ENCODE measurements at regions not wholly inside any gene's neighbourhood (a gene's known extent, or its start where the extent isn't known, plus 50 kb on each side); places are given as distances from the start of the nearest gene placed in this dataset.
"Not testable (repeated sequence)": the region's sequence is repeated elsewhere in the genome, so short reads cannot be mapped to it uniquely, and the experiment has no call there.

DNA sequence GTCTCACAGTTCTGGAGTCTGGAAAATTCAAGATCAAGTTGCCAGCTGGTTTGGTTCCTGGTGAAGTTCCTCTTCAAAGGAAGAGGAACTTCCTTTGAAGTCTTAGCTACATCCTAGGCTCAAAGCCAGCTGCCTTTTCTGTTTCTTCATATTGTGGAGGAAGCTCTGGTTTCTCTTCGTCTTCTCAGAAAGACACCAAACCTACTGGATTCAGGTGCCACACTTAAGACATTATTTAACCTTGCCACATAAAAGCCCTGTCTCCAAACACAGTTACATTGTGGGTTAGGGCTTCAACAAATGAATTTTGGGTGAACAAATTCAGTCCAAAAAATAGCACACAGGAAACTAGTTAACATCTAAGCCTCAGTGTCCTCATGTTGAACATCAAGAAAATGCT, 1019.8 kb downstream of the GALC start:
- DNase-seq (ENCODE audit: low read depth): no peak

GRCh38 chr14:86971292-86971691, 1021.7 kb downstream of the GALC start:
- no peak for DNase-seq (ENCODE audit: low read depth)

- no peak for DNase-seq (ENCODE audit: low read depth)
These were observed 1031.8 kb downstream of the GALC start for GRCh38 chr14:86961106-86961716.

GRCh38 chr14:86955771-86956354, 1037.1 kb downstream of the GALC start:
- no peak for DNase-seq (ENCODE audit: low read depth)

DNA sequence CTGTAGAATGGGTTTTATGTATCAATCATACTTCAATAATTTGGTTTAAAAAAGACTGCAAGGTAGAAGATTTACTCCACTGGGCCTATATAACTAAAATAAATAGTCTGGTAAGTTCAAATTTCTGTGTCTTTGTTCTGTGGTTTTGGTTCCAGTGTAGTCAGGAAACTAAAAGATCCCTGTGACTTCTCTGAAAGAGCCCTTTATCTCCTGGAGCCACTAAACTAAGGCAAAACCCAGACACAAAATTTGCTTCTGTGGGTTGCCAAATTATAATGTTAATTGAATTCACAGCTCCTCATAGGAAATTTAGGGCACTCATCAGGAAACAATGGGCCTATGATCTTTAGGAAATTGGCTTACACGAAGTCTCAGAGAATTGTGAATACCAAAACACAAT, 1038.4 kb downstream of the GALC start:
- no peak for DNase-seq (ENCODE audit: low read depth)

DNA sequence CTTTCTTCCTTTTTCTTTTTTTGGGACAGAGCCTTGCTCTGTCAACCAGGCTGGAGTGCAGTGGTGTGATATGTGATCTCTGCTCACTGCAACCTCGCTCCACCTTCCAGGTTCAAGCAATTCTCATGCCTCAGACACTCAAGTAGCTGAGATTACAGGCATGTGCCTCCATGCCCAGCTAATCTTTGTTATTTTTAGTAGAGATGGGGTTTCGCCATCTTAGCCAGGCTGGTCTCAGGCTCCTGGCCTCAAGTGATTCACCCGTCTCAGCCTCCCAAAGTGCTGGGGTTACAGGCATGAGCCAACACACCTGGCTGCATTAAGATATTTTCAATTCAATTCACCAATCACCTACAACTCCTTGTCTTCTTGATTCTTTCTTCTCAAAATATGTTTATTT, 1046.5 kb downstream of the GALC start:
- no peak for DNase-seq (ENCODE audit: low read depth)

GRCh38 chr14:86944434-86944833, 1048.5 kb downstream of the GALC start:
- DNase-seq (ENCODE audit: low read depth): no peak

- no peak for DNase-seq (ENCODE audit: low read depth)
These were observed 1049.3 kb downstream of the GALC start for GRCh38 chr14:86943391-86944365.

GRCh38 chr14:86942936-86943335, 1050.0 kb downstream of the GALC start:
- DNase-seq (ENCODE audit: low read depth): no peak

DNA sequence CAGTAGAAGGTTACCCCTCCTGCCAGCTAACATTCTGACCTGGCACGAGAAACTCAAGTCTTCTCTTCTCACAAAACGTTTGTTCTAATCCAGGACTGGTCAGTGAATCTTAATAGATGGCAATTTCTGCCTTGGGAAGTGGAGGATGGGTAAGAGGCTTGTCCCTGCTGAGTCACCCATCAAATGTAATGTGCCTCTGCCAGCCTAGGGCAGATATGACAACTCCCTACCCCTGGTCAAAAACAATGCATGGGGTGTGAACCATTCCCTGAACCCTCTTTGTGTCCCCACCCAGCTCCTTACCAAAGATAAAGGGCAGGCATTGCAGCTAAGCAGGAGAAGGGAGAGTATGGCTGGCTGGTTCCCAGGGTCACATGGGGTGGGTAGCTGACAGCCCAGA, 1052.9 kb downstream of the GALC start:
- DNase-seq (ENCODE audit: low read depth): no peak

GRCh38 chr14:86938320-86938719, 1054.7 kb downstream of the GALC start:
- no peak for DNase-seq (ENCODE audit: low read depth)

DNA sequence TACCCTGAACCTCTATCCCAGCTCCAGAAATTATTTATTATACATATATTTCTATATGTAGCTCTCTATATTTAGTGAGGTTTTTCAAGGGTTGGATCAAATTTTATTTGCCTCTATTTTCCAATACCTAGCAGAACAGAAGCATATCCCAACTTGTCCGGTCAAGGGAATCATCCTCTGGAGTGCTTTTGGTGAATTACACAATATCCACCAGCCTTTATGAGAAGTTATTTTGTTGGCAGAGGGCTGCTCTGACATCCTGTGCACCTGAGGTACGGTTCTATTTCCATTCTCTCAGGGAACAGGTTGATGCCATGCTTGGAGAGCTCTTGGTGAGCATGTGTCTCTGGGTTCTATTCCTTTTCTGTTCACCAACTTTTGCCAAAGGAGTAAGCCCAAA, 1056.4 kb downstream of the GALC start:
- DNase-seq (ENCODE audit: low read depth): no peak

- DNase-seq (ENCODE audit: low read depth): no peak
These were observed 1057.6 kb downstream of the GALC start for GRCh38 chr14:86935241-86935885.

GRCh38 chr14:86933958-86934595, 1058.9 kb downstream of the GALC start:
- no peak for DNase-seq (ENCODE audit: low read depth)

DNA sequence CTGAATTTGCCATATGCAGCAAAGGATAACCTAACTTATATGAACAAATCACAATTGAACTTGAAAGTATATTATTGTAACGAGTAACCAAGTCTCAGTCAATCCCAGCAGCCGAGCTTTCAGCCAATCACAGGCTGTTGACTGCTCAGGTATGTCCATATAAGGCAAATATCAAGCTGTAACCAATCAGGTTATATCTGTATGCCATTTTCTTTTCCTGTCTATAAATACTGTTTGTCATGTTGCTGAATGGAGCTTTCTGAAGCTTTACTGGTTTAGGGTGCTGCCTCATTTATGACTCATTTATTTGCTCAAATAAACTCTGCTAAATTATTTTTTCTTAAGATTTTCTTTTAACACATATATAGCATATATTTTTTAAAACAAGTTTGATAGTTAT, 1059.5 kb downstream of the GALC start:
- DNase-seq (ENCODE audit: low read depth): no peak

- DNase-seq (ENCODE audit: low read depth): no peak
These were observed 1077.6 kb downstream of the GALC start for GRCh38 chr14:86915406-86915805.

DNA sequence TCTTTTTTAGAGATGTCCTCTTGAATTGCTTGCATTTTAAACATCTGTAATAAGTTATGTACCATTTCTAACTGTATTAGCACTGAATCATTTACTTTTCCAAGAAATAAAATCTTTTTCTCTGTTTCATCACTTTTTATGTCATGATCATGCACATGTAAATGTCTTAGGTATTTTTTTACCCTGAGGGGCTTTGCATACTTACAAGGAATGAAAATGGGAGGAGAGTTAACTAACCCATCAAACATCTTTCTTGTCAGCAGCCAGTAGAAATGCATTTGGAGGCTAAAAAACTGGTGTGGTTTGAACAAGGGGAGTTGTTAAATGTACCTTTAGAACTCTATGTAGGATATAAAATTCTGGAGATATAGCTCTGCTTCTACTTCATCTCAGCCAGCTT, 1080.3 kb downstream of the GALC start:
- DNase-seq (ENCODE audit: low read depth): no peak

DNA sequence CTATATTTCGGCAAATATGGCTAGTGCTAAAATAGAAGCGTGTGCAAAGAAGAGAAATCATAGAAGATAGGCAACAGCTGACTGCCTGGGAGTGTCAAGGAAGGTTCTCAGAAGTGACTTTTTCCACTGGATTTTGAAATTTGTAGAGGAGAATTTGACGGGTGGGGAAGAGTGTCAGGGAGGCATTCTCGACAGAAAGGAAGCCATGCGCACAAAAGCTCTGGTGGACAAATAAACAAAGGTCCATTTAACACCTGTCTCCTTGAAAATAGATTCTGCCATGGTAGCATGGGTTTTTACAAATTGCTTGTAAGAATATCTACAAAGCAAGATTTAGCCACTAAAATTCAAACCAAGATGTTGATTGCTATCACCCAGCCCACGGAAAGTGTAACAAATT, 1081.5 kb downstream of the GALC start:
- DNase-seq (ENCODE audit: low read depth): no peak

- DNase-seq (ENCODE audit: low read depth): not testable (repeated sequence)
These were observed 1087.5 kb downstream of the GALC start for GRCh38 chr14:86905386-86905926.

- DNase-seq (ENCODE audit: low read depth): no peak
These were observed 1090.6 kb downstream of the GALC start for GRCh38 chr14:86902176-86902950.

Measured in stimulated activated CD8-positive, alpha-beta memory T cell treated with anti-CD3 and anti-CD28 coated beads, Interleukin-12 subunit alpha, Interleukin-12 subunit beta, amount 100 ng/mL, for 1 hour (primary cell).